Spleen (tissue), 11 donors: ENCODE measurements at regions not wholly inside any gene's neighbourhood (a gene's known extent, or its start where the extent isn't known, plus 50 kb on each side); places are given as distances from the start of the nearest gene placed in this dataset.
"Not testable (repeated sequence)": the region's sequence is repeated elsewhere in the genome, so short reads cannot be mapped to it uniquely, and the experiment has no call there.

Source experiments
- DNase-seq: peaks from one replicate; pipeline ENCODE4 v3.0.0-alpha.2; 2020
- H3K27ac ChIP-seq, 8 donors: fragments of 200-600 bp; sonication (generic) in 7 of 8; 1 replicate in 4 of 8; 2 replicates in 4 of 8; pipeline versions ENCODE4 v1.5.0 to v1.8.0; 2016 to 2021; ENCODE audit warnings: inconsistent platforms in 4 of 8, mild to moderate bottlenecking in 4 of 8, moderate library complexity in 1 of 8
- H3K27me3 ChIP-seq, 7 donors: fragments of 200-600 bp; sonication (generic) in 6 of 7; replicated peaks in 1 of 7; 1 replicate in 4 of 7; 2 replicates in 3 of 7; pipeline versions ENCODE4 v1.5.0 to v1.8.0; 2016 to 2021; ENCODE audit warnings: inconsistent platforms in 3 of 7, mild to moderate bottlenecking in 1 of 7
- H3K36me3 ChIP-seq, 6 donors: fragments of 200-600 bp; sonication (generic) in 5 of 6; 1 replicate in 4 of 6; 2 replicates in 2 of 6; pipeline versions ENCODE4 v1.5.0 to v1.8.0; 2016 to 2021; ENCODE audit warnings: inconsistent platforms in 2 of 6
- H3K4me1 ChIP-seq, 6 donors: fragments of 200-600 bp; sonication (generic) in 5 of 6; 1 replicate in 3 of 6; 2 replicates in 3 of 6; pipeline versions ENCODE4 v1.5.0 to v1.8.0; 2016 to 2021; ENCODE audit warnings: inconsistent platforms in 3 of 6
- H3K4me3 ChIP-seq, 8 donors: fragments of 200-600 bp; sonication (generic) in 7 of 8; 1 replicate in 4 of 8; 2 replicates in 4 of 8; pipeline versions ENCODE4 v1.5.0 to v1.8.0; 2016 to 2021; ENCODE audit warnings: inconsistent platforms in 4 of 8, mild to moderate bottlenecking in 4 of 8, moderate library complexity in 2 of 8
- H3K9me3 ChIP-seq, 8 donors: fragments of 200-600 bp; sonication (generic) in 7 of 8; 1 replicate in 4 of 8; 2 replicates in 4 of 8; pipeline versions ENCODE4 v1.5.0 to v1.8.0; 2016 to 2021; ENCODE audit warnings: inconsistent platforms in 4 of 8
- CTCF ChIP-seq, 11 experiments: fragments of 200-600 bp in 7 of 11; fragments of 450-650 bp in 4 of 11; sonication (generic) in 4 of 11; IDR thresholded peaks in 8 of 11; conservative IDR thresholded peaks in 3 of 11; 1 replicate in 7 of 11; 2 replicates in 4 of 11; pipeline versions ENCODE4 v1.4.0 to v1.8.0; 2016 to 2021; ENCODE audit warnings: antibody characterized with exemption in 11 of 11, inconsistent platforms in 4 of 11, mild to moderate bottlenecking in 1 of 11
- POLR2A ChIP-seq, 3 donors: fragments of 450-650 bp; IDR thresholded peaks; one replicate each; pipeline ENCODE4 v1.5.1; 2017; ENCODE audit warnings: antibody characterized with exemption in 3 of 3, mild to moderate bottlenecking in 1 of 3
- POLR2AphosphoS5 ChIP-seq, 3 donors: sonication (generic); formaldehyde crosslinking; IDR thresholded peaks; one replicate each; pipeline ENCODE4 v1.5.1; 2017; ENCODE audit warnings: antibody characterized with exemption in 3 of 3
- WGBS, 5 donors: extraction: QIAGEN DNeasy Blood & Tissue Kit in 3 of 5; methylation state at CpG; one replicate each; pipeline versions ENCODE4 v1.1.5 to v1.1.7; 2013 to 2018; 5-methylcytosine and 5-hydroxymethylcytosine counted together
- intact Hi-C: fragments of 100-400 bp; cut with DNase I; formaldehyde crosslinking; loops from one replicate; pipeline ENCODE4 v1.15.0; 2023; ENCODE audit warnings: low total_unique reads
- donor health status: healthy with polysubstance abuse.
- donor health status: DM: no; HTN: no; CAD: no; lungs with moderate emphysema.
- donor health status: DM: no; HTN: no; CAD: no.
- donor health status: Bipolar disorder and iron deficiency.
- donor health status: healthy.
- donor health status: DM: no; HTN: no; CAD: no.
- donor health status: DM: yes; HTN: yes; CAD: no.

- 82 to 94% (median 86%) methylated on average over 3 of the region's 3 CpGs for WGBS, 5 donors
- intact Hi-C loops, result no loop called here
- Histone ChIP-seq H3K4me1 (no peaks in the 10 kb centered on the region), H3K36me3 (no peaks in the 10 kb centered on the region), H3K9me3 (no peaks in the 10 kb centered on the region), H3K27ac (no peak overlapping the region), H3K27me3 (no peaks in the 10 kb centered on the region), H3K4me3 (no peak overlapping the region)
- DNase-seq, result no peak
- TF ChIP-seq POLR2A (IDR thresholded peaks at IDR 0.05) (no peak), CTCF (IDR thresholded peaks at IDR 0.05 in 8 of 11, conservative IDR thresholded peaks at IDR 0.05 in 3 of 11) (no peak), POLR2AphosphoS5 (IDR thresholded peaks at IDR 0.05) (no peak)
These were observed 116.3 kb upstream of the SERPINE2 start for GRCh38 chr2:224155371-224155770.

GRCh38 chr2:224151680-224152310, 112.7 kb upstream of the SERPINE2 start:
- Histone ChIP-seq H3K27ac (no peak overlapping the region), H3K27me3 (no peaks in the 10 kb centered on the region), H3K4me3 (no peak overlapping the region), H3K4me1 (no peaks in the 10 kb centered on the region), H3K36me3 (no peaks in the 10 kb centered on the region), H3K9me3 (no peaks in the 10 kb centered on the region)
- intact Hi-C loops, result no loop called here
- 88 to 95% (median 90%) methylated on average over 9 of the region's 9 CpGs for WGBS, 5 donors
- TF ChIP-seq POLR2AphosphoS5 (IDR thresholded peaks at IDR 0.05), result no peak
- no peak for TF ChIP-seq POLR2A (IDR thresholded peaks at IDR 0.05)
- no peak for TF ChIP-seq CTCF (IDR thresholded peaks at IDR 0.05 in 8 of 11, conservative IDR thresholded peaks at IDR 0.05 in 3 of 11)
- no peak for DNase-seq

GRCh38 chr2:224151161-224151560, 112.1 kb upstream of the SERPINE2 start:
- DNase-seq, result no peak
- 68 to 88% (median 84%) methylated on average over 3 of the region's 3 CpGs for WGBS, 5 donors
- no peak overlapping the region for H3K27ac ChIP-seq
- H3K4me1 ChIP-seq, result no peaks in the 10 kb centered on the region
- H3K27me3 ChIP-seq, result no peaks in the 10 kb centered on the region
- no peaks in the 10 kb centered on the region for H3K9me3 ChIP-seq
- H3K4me3 ChIP-seq, result no peak overlapping the region
- H3K36me3 ChIP-seq, result no peaks in the 10 kb centered on the region
- intact Hi-C loops, result no loop called here
- TF ChIP-seq POLR2AphosphoS5 (IDR thresholded peaks at IDR 0.05) (no peak), CTCF (IDR thresholded peaks at IDR 0.05 in 8 of 11, conservative IDR thresholded peaks at IDR 0.05 in 3 of 11) (no peak), POLR2A (IDR thresholded peaks at IDR 0.05) (no peak)

- DNase-seq, intact Hi-C loops, H3K36me3 ChIP-seq, H3K4me3 ChIP-seq, H3K9me3 ChIP-seq, H3K27ac ChIP-seq, H3K27me3 ChIP-seq, H3K4me1 ChIP-seq: not testable (repeated sequence)
- 88 to 98% (median 92%) methylated on average over 5 of the region's 5 CpGs for WGBS, 5 donors
These were observed 109.0 kb upstream of the SERPINE2 start for GRCh38 chr2:224148058-224148457.

- Histone ChIP-seq H3K4me3 (no peak overlapping the region), H3K27ac (no peak overlapping the region), H3K9me3 (no peaks in the 10 kb centered on the region), H3K27me3 (peaks cover 0 to 4% (median 0%) of the 10 kb centered on the region in 7 donors), H3K4me1 (no peaks in the 10 kb centered on the region), H3K36me3 (no peaks in the 10 kb centered on the region)
- WGBS, 5 donors, result 88 to 99% (median 94%) methylated on average over 4 of the region's 4 CpGs
- TF ChIP-seq POLR2AphosphoS5 (IDR thresholded peaks at IDR 0.05), result no peak
- TF ChIP-seq CTCF (IDR thresholded peaks at IDR 0.05 in 8 of 11, conservative IDR thresholded peaks at IDR 0.05 in 3 of 11), result no peak
- no peak for TF ChIP-seq POLR2A (IDR thresholded peaks at IDR 0.05)
- no peak for DNase-seq
- intact Hi-C loops, result no loop called here
These were observed 108.1 kb upstream of the SERPINE2 start for GRCh38 chr2:224147174-224147573.
